ENCODE measurements at regions not wholly inside any gene's neighbourhood (a gene's known extent, or its start where the extent isn't known, plus 50 kb on each side); places are given as distances from the start of the nearest gene placed in this dataset.

DNA sequence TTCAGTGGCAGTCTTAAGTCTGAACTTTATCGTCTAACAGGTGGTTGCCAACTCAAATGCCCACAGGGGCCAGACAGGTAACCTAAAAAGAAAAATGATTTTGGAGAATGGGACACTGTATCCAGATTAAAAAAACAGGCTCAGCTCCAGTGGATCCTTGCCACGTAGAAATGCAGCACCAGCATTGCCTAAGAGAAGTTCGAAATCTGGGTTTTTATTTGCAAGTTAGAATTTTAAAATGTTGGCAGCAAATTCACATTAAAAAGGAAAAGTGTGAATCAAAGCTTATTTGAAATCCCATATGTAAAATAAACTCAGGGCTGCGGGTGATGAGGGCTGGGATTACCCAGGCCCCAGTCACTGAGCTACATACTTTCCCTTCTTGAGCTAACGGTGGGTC is 408.5 kb upstream of the SUCLG2 start:
- FAIRE-seq: no peak
- DNase-seq (ENCODE audit: insufficient read length, low spot score): no peak

DNA sequence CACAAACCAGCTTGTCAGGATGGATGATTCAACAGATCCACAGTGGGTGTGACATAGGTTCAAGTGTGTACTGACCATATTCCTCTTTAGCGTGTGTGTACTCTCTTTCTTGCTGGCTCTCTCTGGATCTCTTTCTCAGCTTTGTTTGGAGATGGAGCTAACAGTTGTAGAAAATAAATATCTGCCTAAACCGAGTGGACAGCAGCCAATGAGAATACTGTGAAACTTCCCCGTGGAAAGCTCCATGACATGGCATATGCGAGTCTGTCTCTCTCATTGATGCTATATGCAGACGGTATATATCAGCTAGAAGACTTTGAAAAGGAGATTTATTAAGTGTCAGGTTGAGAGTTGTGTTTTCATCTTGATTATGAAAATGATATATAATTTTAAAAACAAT is 406.5 kb upstream of the SUCLG2 start:
- DNase-seq (ENCODE audit: insufficient read length, low spot score): no peak
- no peak for FAIRE-seq

DNA sequence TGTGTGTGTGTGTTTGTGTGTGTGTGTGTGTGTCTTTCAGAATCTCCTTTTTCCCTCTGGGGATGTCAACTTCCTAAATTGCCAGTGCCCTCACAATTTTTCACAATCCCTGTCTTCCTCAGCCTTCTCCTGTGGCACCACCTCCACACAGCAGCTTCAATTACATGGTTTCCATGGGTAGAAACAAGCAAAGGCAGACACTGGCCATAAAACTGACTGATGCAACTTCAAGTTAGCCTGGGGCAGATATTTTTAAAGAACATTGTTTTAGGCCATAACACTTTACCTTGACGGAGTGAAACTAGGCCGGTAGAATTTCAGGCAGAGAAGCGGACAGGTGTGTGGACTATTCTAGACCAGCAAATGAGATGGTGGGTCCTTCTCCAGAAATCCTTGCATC is 405.8 kb upstream of the SUCLG2 start:
- DNase-seq (ENCODE audit: insufficient read length, low spot score) (no peak), FAIRE-seq (no peak)

GRCh38 chr3:68059628-68060152 is 405.3 kb upstream of the SUCLG2 start:
- FAIRE-seq (no peak), DNase-seq (ENCODE audit: insufficient read length, low spot score) (no peak)

DNA sequence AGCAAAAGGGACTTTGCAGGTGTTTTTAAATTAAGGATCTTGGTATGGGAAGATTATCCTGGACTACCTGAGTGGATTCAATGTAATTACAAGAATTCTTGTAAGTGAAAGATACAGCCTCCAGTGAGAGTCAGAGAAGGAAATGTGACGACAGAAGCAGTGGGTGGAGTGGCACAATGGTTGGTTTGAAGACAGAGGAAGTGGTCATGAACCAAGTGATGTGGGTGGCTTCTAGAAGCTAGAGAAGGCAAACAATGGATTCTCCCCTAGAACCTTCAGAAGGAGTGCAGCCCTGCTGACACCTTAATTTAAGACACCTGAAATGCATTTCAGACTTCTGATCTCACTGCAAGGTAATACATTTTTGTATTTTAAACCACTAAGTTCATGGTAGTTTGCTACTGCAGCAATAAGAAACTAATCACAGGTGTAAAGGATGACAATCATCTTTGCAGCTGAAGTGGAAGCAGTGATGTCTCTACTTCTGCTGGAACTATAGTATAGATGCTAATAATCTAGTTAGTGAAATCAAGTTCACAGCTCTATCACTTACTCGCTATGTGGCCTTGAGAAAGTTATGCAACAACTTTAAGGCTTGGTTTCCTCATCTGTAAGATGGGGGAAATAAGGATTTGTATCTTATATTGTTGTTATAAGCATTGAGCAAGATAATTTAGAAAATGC is 403.4 kb upstream of the SUCLG2 start:
- DNase-seq (ENCODE audit: insufficient read length, low spot score) (no peak), FAIRE-seq (no peak)

DNA sequence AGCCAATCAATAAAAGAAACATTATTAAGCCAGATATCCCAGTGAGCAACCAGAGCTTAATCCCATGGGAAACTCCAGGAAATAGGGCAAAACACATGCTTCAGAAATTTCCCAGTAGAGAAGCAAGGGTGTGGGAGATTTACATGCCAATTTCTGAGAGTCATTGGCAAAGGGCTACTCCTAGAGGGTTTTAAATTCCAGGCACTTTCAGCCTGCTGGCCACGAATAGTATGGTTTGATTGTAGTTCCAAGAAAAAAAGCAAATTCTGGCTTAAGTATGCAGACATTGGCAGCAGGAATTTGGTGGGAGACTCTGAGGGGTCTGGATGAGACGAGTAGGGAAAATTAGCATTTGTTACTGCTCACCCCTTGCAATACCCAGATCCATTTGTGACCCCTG is 402.1 kb upstream of the SUCLG2 start:
- no peak for DNase-seq (ENCODE audit: insufficient read length, low spot score)
- FAIRE-seq: no peak

GRCh38 chr3:68055215-68055614 is 400.8 kb upstream of the SUCLG2 start:
- DNase-seq (ENCODE audit: insufficient read length, low spot score) (no peak), FAIRE-seq (no peak)

DNA sequence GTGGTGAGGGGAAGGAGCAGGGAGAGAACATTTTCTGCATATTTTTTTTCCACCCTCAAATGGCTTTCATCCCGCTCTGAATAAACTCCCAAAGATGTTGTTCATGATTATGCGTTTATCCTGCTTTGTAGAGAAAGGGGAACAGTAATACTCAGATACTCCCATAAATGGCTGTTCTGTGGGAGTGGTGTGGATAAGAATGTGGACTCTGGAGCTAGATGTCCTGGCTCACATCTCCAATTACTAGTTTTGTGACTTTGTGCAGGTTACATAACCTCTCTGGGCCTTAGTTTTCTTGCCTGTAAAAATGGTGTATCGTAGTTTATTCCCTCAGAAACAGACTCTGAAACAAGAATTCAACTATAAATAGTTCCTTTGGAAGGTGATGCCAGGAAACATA is 395.4 kb upstream of the SUCLG2 start:
- DNase-seq (ENCODE audit: insufficient read length, low spot score): no peak
- no peak for FAIRE-seq

- FAIRE-seq: no peak
- no peak for DNase-seq (ENCODE audit: insufficient read length, low spot score)
These were observed 391.6 kb upstream of the SUCLG2 start for GRCh38 chr3:68045976-68046375.

- DNase-seq (ENCODE audit: insufficient read length, low spot score) (no peak), FAIRE-seq (no peak)
These were observed 379.5 kb upstream of the SUCLG2 start for GRCh38 chr3:68033867-68034266.

DNA sequence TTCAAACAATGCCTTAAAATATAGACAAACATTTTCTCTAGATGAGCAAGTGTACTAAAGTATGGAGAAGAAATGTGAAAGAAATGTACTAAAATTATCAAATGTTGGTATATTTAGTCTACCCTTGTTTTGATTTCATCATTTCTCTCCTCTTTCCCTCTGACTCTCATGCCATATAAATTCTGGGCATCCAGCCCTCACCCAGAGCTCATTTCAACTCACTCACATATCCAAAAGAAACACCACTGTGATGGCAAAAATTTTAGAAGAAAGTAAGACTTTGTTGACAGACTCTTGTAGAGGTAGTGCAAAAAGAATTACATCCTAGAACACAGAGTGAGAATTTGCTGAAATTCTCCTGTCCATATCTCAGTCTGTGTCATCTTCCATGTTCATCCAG is 377.8 kb upstream of the SUCLG2 start:
- DNase-seq (ENCODE audit: insufficient read length, low spot score): no peak
- FAIRE-seq: no peak

DNA sequence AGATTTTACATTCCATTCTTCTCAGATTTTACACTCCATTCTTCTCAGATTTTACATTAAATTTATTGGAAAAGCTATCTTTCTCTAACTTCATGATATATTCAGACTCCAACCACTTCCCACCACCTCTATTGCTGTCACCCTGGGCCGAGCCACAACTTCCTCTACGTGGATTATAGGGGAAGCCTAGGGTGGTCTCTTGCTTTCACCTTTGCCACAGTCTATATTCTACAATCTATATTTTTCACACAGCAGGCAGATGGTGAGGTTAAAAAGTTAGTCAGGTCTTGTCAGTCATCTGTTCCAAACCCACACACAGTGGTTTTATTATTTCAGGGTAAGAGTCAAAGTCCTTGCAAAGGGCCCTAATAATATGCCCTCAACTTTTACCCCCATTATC is 370.8 kb upstream of the SUCLG2 start:
- FAIRE-seq (no peak), DNase-seq (ENCODE audit: insufficient read length, low spot score) (no peak)

DNA sequence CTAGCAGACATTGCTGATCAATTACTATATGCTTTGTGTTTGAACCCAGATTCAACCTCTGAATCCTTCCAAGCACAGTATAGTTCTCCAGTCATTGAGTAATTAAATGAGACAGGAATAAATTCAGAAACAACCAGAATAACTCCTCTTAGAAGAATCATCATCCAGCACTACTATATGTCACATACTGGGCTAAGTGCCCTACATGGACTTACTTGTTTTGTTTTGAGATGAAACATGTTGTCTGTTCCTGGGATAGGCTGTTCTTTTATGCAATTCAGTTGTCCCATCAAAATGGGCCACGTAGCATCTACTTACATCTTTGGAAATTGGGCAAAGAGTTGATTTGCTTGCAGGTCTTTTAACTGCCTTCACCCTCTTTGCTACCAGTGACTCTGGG is 365.5 kb upstream of the SUCLG2 start:
- DNase-seq (ENCODE audit: insufficient read length, low spot score): no peak
- no peak for FAIRE-seq

- FAIRE-seq (no peak), DNase-seq (ENCODE audit: insufficient read length, low spot score) (no peak)
These were observed 363.9 kb upstream of the SUCLG2 start for GRCh38 chr3:68018275-68018674.

DNA sequence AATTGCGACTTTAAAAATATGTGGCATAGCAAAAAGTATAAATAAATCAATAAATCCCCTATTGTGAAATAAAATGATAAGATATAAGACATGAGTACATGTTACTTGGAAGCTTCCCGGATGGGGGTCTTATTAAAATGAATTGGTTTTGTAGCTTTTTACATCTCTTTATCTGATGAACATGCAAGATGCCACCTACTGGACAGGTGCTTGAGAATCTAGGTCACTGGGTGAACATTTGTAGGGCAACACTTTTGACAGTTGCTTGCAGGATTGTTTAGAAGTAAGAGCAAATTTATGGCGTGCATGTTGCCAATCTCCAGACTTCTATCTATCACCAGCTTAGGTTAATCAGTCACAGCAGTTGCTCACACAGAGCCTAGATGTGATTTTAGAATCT is 362.7 kb upstream of the SUCLG2 start:
- DNase-seq (ENCODE audit: insufficient read length, low spot score): no peak
- FAIRE-seq: no peak

GRCh38 chr3:68009900-68010299 is 355.5 kb upstream of the SUCLG2 start:
- DNase-seq (ENCODE audit: insufficient read length, low spot score) (no peak), FAIRE-seq (no peak)

DNA sequence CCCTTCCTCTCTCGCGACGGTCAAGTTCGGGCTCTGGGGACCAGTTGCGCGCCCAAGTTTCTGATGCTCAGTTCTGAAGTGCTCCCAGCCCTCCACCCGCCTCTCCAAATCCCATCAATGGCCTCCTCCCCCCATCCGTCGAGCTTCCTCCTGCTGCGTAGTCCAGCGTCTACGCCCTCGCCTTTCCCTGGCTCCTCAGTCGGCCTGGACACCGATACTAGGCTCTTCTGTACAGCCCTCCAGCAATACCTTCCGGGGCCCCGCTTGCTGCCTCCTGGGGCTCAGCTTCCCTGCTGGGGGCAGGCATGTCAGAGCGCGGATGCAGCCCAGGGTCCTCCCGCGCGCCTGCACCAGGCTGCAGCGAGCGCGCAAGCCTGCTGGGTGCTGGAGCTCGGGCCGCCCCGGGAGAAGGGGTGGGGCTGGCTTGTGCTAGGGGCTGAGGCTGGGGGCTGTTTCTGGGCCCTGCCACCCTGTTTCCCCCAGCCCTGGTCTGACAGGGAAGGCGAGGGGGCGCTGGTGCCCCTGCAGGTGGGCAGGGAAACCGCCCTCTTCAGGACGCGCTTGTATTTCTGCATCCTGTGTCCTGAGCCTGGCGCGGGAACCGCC is 353.3 kb upstream of the SUCLG2 start:
- DNase-seq (ENCODE audit: insufficient read length, low spot score) (peak; percentile 21), FAIRE-seq (no peak)

DNA sequence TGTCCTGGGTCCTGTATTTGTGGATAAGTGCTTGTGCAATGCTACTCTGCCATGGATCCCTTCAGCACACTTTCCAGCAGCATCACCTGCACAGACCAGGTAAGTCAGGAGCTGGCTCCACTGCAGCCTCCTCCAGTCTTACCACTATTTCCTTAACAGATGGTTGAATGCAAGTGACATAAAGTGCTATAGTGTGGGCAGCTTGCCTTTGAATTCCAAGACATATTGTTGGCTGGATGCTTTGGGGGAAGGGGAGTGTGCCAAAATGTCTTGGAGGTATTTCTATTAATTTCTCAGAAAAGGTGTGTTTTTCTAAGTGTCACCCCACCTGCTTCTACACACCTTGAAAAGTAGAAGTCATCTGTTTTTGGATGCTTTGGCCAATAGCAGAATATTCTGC is 352.2 kb upstream of the SUCLG2 start:
- no peak for FAIRE-seq
- DNase-seq (ENCODE audit: insufficient read length, low spot score): no peak

DNA sequence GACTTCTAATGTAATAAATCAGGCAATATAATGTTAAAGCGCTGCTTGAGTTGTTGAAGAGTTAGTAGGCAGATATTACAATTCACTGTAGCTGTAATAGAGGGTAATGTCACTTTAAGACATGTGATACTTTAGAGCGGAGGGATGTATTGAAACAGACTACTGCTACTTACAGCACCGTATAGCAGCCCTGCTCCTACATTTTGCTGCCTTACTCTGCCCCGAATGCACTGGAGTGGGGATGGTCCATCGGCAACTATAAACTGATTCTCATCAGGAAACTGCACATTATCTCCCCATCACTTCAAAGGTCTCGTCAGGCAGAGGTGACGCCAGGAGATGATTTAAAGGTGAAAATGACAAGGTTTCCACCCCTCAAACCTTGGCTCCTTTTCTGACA is 349.7 kb upstream of the SUCLG2 start:
- FAIRE-seq: no peak
- DNase-seq (ENCODE audit: insufficient read length, low spot score): no peak

GRCh38 chr3:67998281-67998680 is 343.9 kb upstream of the SUCLG2 start:
- DNase-seq (ENCODE audit: insufficient read length, low spot score) (no peak), FAIRE-seq (no peak)

GRCh38 chr3:67995206-67995605 is 340.8 kb upstream of the SUCLG2 start:
- DNase-seq (ENCODE audit: insufficient read length, low spot score) (no peak), FAIRE-seq (no peak)

- no peak for FAIRE-seq
- no peak for DNase-seq (ENCODE audit: insufficient read length, low spot score)
These were observed 332.3 kb upstream of the SUCLG2 start for GRCh38 chr3:67986706-67987105.

DNA sequence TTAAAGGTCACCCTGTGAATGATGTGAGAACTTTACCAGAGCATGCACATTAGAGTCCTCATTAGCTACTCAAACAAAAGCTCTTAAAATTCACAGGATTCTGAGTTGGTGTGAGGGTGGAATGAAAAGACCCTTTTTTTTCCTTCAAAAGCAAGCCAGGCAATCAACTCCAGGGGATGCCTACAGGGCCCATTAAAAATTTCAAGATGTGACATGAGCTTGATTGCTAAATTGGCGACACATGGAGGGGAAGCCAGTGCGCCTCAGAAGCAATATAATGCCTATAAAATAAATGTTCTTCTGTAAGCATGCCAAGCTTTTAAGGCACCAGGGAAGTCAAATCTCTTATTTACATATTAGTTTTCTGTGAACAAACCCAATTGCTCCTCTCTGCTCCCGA is 328.8 kb upstream of the SUCLG2 start:
- FAIRE-seq (no peak), DNase-seq (ENCODE audit: insufficient read length, low spot score) (no peak)
